Esophagus squamous epithelium (tissue), 5 donors: ENCODE measurements at regions not wholly inside any gene's neighbourhood (a gene's known extent, or its start where the extent isn't known, plus 50 kb on each side); places are given as distances from the start of the nearest gene placed in this dataset.

Experiments
- DNase-seq: peaks from one replicate; lab custom pipeline; 2025; lab: John Stamatoyannopoulos, UW
- H3K27ac ChIP-seq, 4 donors: fragments of 200-600 bp; sonication (generic); one replicate each; pipeline ENCODE4 v1.5.1; 2016 to 2019; ENCODE audit warnings: mild to moderate bottlenecking in 1 of 4
- H3K27me3 ChIP-seq, 4 donors: fragments of 200-600 bp; sonication (generic); 1 replicate in 3 of 4; 2 replicates in 1 of 4; pipeline versions ENCODE4 v1.5.1 to v1.6.0; 2017 to 2021; ENCODE audit warnings: antibody characterized with exemption in 1 of 4
- H3K36me3 ChIP-seq, 3 donors: fragments of 200-600 bp; sonication (generic); one replicate each; pipeline ENCODE4 v1.5.1; 2016 to 2019
- H3K4me1 ChIP-seq, 3 donors: fragments of 200-600 bp; sonication (generic); one replicate each; pipeline ENCODE4 v1.5.1; 2017 to 2019
- H3K4me3 ChIP-seq, 4 donors: fragments of 200-600 bp; sonication (generic); 1 replicate in 3 of 4; 2 replicates in 1 of 4; pipeline ENCODE4 v1.5.1; 2016 to 2019; ENCODE audit warnings: mild to moderate bottlenecking in 2 of 4, moderate library complexity in 1 of 4
- H3K9me3 ChIP-seq, 3 donors: fragments of 200-600 bp; sonication (generic); one replicate each; pipeline ENCODE4 v1.5.1; 2016 to 2019
- CTCF ChIP-seq, 6 experiments: fragments of 450-650 bp in 4 of 6; fragments of 200-600 bp in 2 of 6; sonication (generic) in 2 of 6; IDR thresholded peaks; one replicate each; pipeline ENCODE4 v1.5.1; 2016 to 2019; ENCODE audit warnings: antibody characterized with exemption in 6 of 6, mild to moderate bottlenecking in 4 of 6, moderate library complexity in 4 of 6
- POLR2A ChIP-seq, 4 donors: fragments of 450-650 bp; IDR thresholded peaks; one replicate each; pipeline ENCODE4 v1.6.1; 2017; ENCODE audit warnings: antibody characterized with exemption in 4 of 4, mild to moderate bottlenecking in 4 of 4, moderate library complexity in 3 of 4
- WGBS, 2 donors: methylation state at CpG; one replicate each; pipeline ENCODE4 v1.1.5; 2018; 5-methylcytosine and 5-hydroxymethylcytosine counted together
- intact Hi-C: fragments of 100-400 bp; cut with DNase I; formaldehyde crosslinking; loops from one replicate; pipeline ENCODE4 v1.15.0; 2022
- donor health status: DM: yes; HTN: yes; CAD: no.

- no peak overlapping the region for H3K27ac ChIP-seq
- no peaks in the 10 kb centered on the region for H3K27me3 ChIP-seq
- H3K9me3 ChIP-seq = no peaks in the 10 kb centered on the region
- TF ChIP-seq POLR2A (IDR thresholded peaks at IDR 0.05) (no peak), CTCF (IDR thresholded peaks at IDR 0.05) (no peak)
- no peak overlapping the region for H3K4me3 ChIP-seq
- 79 to 80% methylated on average over 2 of the region's 2 CpGs for WGBS, 2 donors
- H3K36me3 ChIP-seq = no peaks in the 10 kb centered on the region
- H3K4me1 ChIP-seq = no peaks in the 10 kb centered on the region
- no peak for DNase-seq
- intact Hi-C loops = no loop called here
These were observed 313.1 kb downstream of the C11orf87 start for GRCh38 chr11:109735128-109735527.

GRCh38 chr11:109739379-109739778, 317.4 kb downstream of the C11orf87 start:
- Histone ChIP-seq H3K27me3 (no peaks in the 10 kb centered on the region), H3K4me1 (no peaks in the 10 kb centered on the region), H3K27ac (no peak overlapping the region), H3K9me3 (no peaks in the 10 kb centered on the region), H3K36me3 (no peaks in the 10 kb centered on the region), H3K4me3 (no peak overlapping the region)
- DNase-seq = no peak
- intact Hi-C loops = no loop called here
- WGBS, 2 donors = 20 to 38% methylated on average over 2 of the region's 2 CpGs
- TF ChIP-seq POLR2A (IDR thresholded peaks at IDR 0.05) (no peak), CTCF (IDR thresholded peaks at IDR 0.05) (no peak)

GRCh38 chr11:109745996-109746625, 324.1 kb downstream of the C11orf87 start:
- intact Hi-C loops = no loop called here
- H3K4me1 ChIP-seq = no peaks in the 10 kb centered on the region

GRCh38 chr11:109747839-109748238, 325.8 kb downstream of the C11orf87 start:
- intact Hi-C loops = no loop called here
- Histone ChIP-seq H3K4me1 (no peaks in the 10 kb centered on the region), H3K36me3 (no peaks in the 10 kb centered on the region), H3K9me3 (no peaks in the 10 kb centered on the region), H3K27ac (no peak overlapping the region), H3K27me3 (no peaks in the 10 kb centered on the region), H3K4me3 (no peak overlapping the region)
- WGBS, 2 donors = 58 to 61% methylated on average over 7 of the region's 7 CpGs
- DNase-seq = no peak
- TF ChIP-seq POLR2A (IDR thresholded peaks at IDR 0.05) (no peak), CTCF (IDR thresholded peaks at IDR 0.05) (no peak)

More at GRCh38 chr11:109745996-109746625, 324.1 kb downstream of the C11orf87 start:
- Histone ChIP-seq H3K27ac (no peak overlapping the region), H3K4me3 (no peak overlapping the region), H3K27me3 (no peaks in the 10 kb centered on the region), H3K9me3 (no peaks in the 10 kb centered on the region), H3K36me3 (no peaks in the 10 kb centered on the region)
- 81 to 87% methylated on average over 4 of the region's 4 CpGs for WGBS, 2 donors
- TF ChIP-seq POLR2A (IDR thresholded peaks at IDR 0.05) (no peak), CTCF (IDR thresholded peaks at IDR 0.05) (no peak)
- no peak for DNase-seq

GRCh38 chr11:109749476-109749875, 327.5 kb downstream of the C11orf87 start:
- intact Hi-C loops = no loop called here
- no peaks in the 10 kb centered on the region for H3K9me3 ChIP-seq
- H3K27ac ChIP-seq = no peak overlapping the region
- no peak overlapping the region for H3K4me3 ChIP-seq
- no peaks in the 10 kb centered on the region for H3K36me3 ChIP-seq
- H3K27me3 ChIP-seq = no peaks in the 10 kb centered on the region
- TF ChIP-seq CTCF (IDR thresholded peaks at IDR 0.05) (no peak), POLR2A (IDR thresholded peaks at IDR 0.05) (no peak)
- H3K4me1 ChIP-seq = no peaks in the 10 kb centered on the region
- WGBS, 2 donors = 53 to 57% methylated on average over 1 of the region's 1 CpG
- no peak for DNase-seq
